PC-3 (cell line): ENCODE measurements at regions not wholly inside any gene's neighbourhood (a gene's known extent, or its start where the extent isn't known, plus 50 kb on each side); places are given as distances from the start of the nearest gene placed in this dataset.

Source experiments
- ATAC-seq: fragments of 200-7000 bp; cut with Tn5 transposase; 2 replicates; pipeline ENCODE4 v1.9.1; 2020; ENCODE audit warnings: mild to moderate bottlenecking, moderate library complexity
- BruUV-seq: library from RNA; stranded (reverse); fragments of 400-500 nt; replicated peaks from 2 replicates; lab custom pipeline; 2021; lab: Mats Ljungman, UMichigan
- CTCF ChIA-PET: fragments of 300-600 bp; sonication (Branson Sonifier 250); formaldehyde crosslinking; loops from one replicate; lab custom pipeline; 2022; ENCODE audit warnings: antibody characterized with exemption; lab: Charles Lee
- POLR2A ChIA-PET: fragments of 300-600 bp; sonication (Branson Sonifier 250); formaldehyde crosslinking; loops from one replicate; lab custom pipeline; 2022; ENCODE audit warnings: antibody characterized with exemption; ENCODE audit not compliant: unreplicated experiment; lab: Charles Lee
- DNase-seq: peaks from one replicate; pipeline ENCODE4 v3.0.0-alpha.2; 2015
- H2AFZ ChIP-seq: fragments of 300-600 bp; sonication (generic); 2 replicates; pipeline ENCODE4 v1.6.0; 2016; ENCODE audit warnings: antibody characterized with exemption, low read length
- H3F3A ChIP-seq: fragments of 300-600 bp; sonication (generic); one replicate; pipeline ENCODE4 v1.6.0; 2017; ENCODE audit warnings: antibody characterized with exemption, low read length, control low read depth, mild to moderate bottlenecking; ENCODE audit not compliant: unreplicated experiment
- H3K27ac ChIP-seq: fragments of 300-600 bp; sonication (generic); 2 replicates; pipeline ENCODE4 v1.5.1; 2016; ENCODE audit warnings: mild to moderate bottlenecking, low read length
- H3K27me3 ChIP-seq: fragments of 300-600 bp; sonication (generic); 2 replicates; pipeline ENCODE4 v1.6.1; 2016; ENCODE audit warnings: low read length, mixed read lengths
- H3K36me3 ChIP-seq: fragments of 300-600 bp; sonication (generic); 2 replicates; pipeline ENCODE4 v1.6.1; 2016; ENCODE audit warnings: low read depth, mixed run types, low read length, mixed read lengths
- H3K4me1 ChIP-seq: fragments of 300-600 bp; sonication (generic); 2 replicates; pipeline ENCODE4 v1.5.1; 2016; ENCODE audit warnings: low read length; ENCODE audit not compliant: insufficient read depth
- H3K4me2 ChIP-seq: fragments of 300-600 bp; sonication (generic); 2 replicates; pipeline ENCODE4 v1.6.0; 2016; ENCODE audit warnings: low read length
- H3K4me3 ChIP-seq: fragments of 300-600 bp; sonication (generic); 2 replicates; pipeline ENCODE4 v1.5.1; 2016; ENCODE audit warnings: mild to moderate bottlenecking, low read length, mixed read lengths
- H3K79me2 ChIP-seq: fragments of 300-600 bp; sonication (generic); 2 replicates; pipeline ENCODE4 v1.6.1; 2017; ENCODE audit warnings: low read length, mixed read lengths
- H3K9ac ChIP-seq: fragments of 300-600 bp; sonication (generic); 2 replicates; pipeline ENCODE4 v1.6.0; 2016; ENCODE audit warnings: mild to moderate bottlenecking, low read length
- H3K9me2 ChIP-seq: fragments of 300-600 bp; sonication (generic); replicated peaks from 2 replicates; pipeline ENCODE4 v1.6.1; 2016; ENCODE audit warnings: mixed run types, low read length, mixed read lengths
- H3K9me3 ChIP-seq: fragments of 300-600 bp; sonication (generic); 2 replicates; pipeline ENCODE4 v1.6.1; 2016; ENCODE audit warnings: low read length, mixed read lengths
- H4K20me1 ChIP-seq: fragments of 300-600 bp; sonication (generic); 2 replicates; pipeline ENCODE4 v1.6.1; 2016; ENCODE audit warnings: low read length, mixed read lengths
- CTCF ChIP-seq: fragments of 300-600 bp; sonication (generic); conservative IDR thresholded peaks from 2 replicates; pipeline ENCODE4 v1.5.1; 2017; ENCODE audit warnings: antibody characterized with exemption, low read depth, mild to moderate bottlenecking, low read length
- EZH2 ChIP-seq: fragments of 300-600 bp; sonication (generic); IDR thresholded peaks from one replicate; pipeline ENCODE4 v1.6.1; 2017; ENCODE audit warnings: antibody characterized with exemption, mild to moderate bottlenecking, low read length; ENCODE audit not compliant: unreplicated experiment
- EZH2phosphoT487 ChIP-seq: fragments of 300-600 bp; sonication (generic); IDR thresholded peaks from 2 replicates; pipeline ENCODE4 v1.6.1; 2018; ENCODE audit warnings: mild to moderate bottlenecking, antibody characterized with exemption, low read length, borderline replicate concordance
- intact Hi-C: fragments of 100-400 bp; cut with micrococcal nuclease; formaldehyde crosslinking; loops from 2 replicates; pipeline ENCODE4 v1.9.0; 2023

GRCh38 chr18:23077493-23078256, 57.6 kb upstream of the CABLES1 start:
- ChIA-PET POLR2A (interaction anchor here (0.5 to 0.6 kb wide), 2 partner anchors 22 to 32 kb away, joined by 3 to 4 read pairs; no protein-coding TSS in a partner anchor), CTCF (interaction anchor here (0.5 to 1.2 kb wide), 5 partner anchors 23 to 226 kb away, joined by 3 to 11 read pairs (median 3); no protein-coding TSS in a partner anchor)
- Histone ChIP-seq H4K20me1 (no peaks in the 10 kb centered on the region), H3K4me3 (no peak overlapping the region), H3K4me1 (peaks cover 13% of the 10 kb centered on the region), H3K36me3 (no peaks in the 10 kb centered on the region), H3K9me2 (no peaks in the 10 kb centered on the region), H3K27me3 (no peaks in the 10 kb centered on the region), H3F3A (no peaks in the 10 kb centered on the region), H3K79me2 (no peaks in the 10 kb centered on the region), H3K9ac (no peak overlapping the region), H3K27ac (0 out of 2 replicates have a peak overlapping the region, but pooled peaks have one; percentile 2), H2AFZ (peak overlapping the region; percentile 23), H3K9me3 (no peaks in the 10 kb centered on the region), H3K4me2 (no peak overlapping the region)
- DNase-seq = peak; percentile 60
- ATAC-seq = peak; percentile 94
- intact Hi-C loops = loop anchor here (1.0 to 5.0 kb wide), 5 partner anchors 40 to 335 kb away; no protein-coding TSS in a partner anchor
- no peak for TF ChIP-seq EZH2
- peak; percentile 68 for TF ChIP-seq CTCF
- TF ChIP-seq EZH2phosphoT487 = no peak
- BruUV-seq = no TSS peak

- Histone ChIP-seq H3F3A (no peaks in the 10 kb centered on the region), H3K79me2 (no peaks in the 10 kb centered on the region), H3K4me2 (no peak overlapping the region), H4K20me1 (no peaks in the 10 kb centered on the region), H3K9me3 (no peaks in the 10 kb centered on the region), H2AFZ (no peak overlapping the region), H3K36me3 (no peaks in the 10 kb centered on the region), H3K27me3 (no peaks in the 10 kb centered on the region), H3K4me3 (no peak overlapping the region), H3K4me1 (no peaks in the 10 kb centered on the region), H3K9ac (no peak overlapping the region), H3K27ac (no peak overlapping the region), H3K9me2 (no peaks in the 10 kb centered on the region)
- ChIA-PET CTCF (no interaction called here), POLR2A (no interaction called here)
- no peak for TF ChIP-seq CTCF
- TF ChIP-seq EZH2phosphoT487 = no peak
- no peak for TF ChIP-seq EZH2
- DNase-seq = no peak
- ATAC-seq = no peak
- intact Hi-C loops = no loop called here
- no TSS peak for BruUV-seq
These were observed 50.2 kb upstream of the CABLES1 start for GRCh38 chr18:23085066-23085465.
